HG03025 (cell line): ENCODE measurements at regions not wholly inside any gene's neighbourhood (a gene's known extent, or its start where the extent isn't known, plus 50 kb on each side); places are given as distances from the start of the nearest gene placed in this dataset.
"Not testable (repeated sequence)": the region's sequence is repeated elsewhere in the genome, so short reads cannot be mapped to it uniquely, and the experiment has no call there.

Experiments
- ATAC-seq: cut with Tn5 transposase; IDR thresholded peaks from one replicate; pipeline ENCODE4 v1.9.1; 2021; ENCODE audit warnings: mild to moderate bottlenecking, moderate library complexity; ENCODE audit not compliant: unreplicated experiment, low FRiP score

- no peak for ATAC-seq
Observed at GRCh38 chr5:7072188-7072587, 323.8 kb upstream of the ADCY2 start.

- ATAC-seq = no peak
Observed at GRCh38 chr5:7073666-7074065, 322.3 kb upstream of the ADCY2 start.

GRCh38 chr5:7074176-7074575 is 321.8 kb upstream of the ADCY2 start:
- ATAC-seq = no peak

GRCh38 chr5:7075470-7075869 is 320.5 kb upstream of the ADCY2 start:
- no peak for ATAC-seq

- ATAC-seq = no peak
Observed at GRCh38 chr5:7078101-7078500, 317.8 kb upstream of the ADCY2 start.

- no peak for ATAC-seq
Observed at GRCh38 chr5:7078901-7079300, 317.0 kb upstream of the ADCY2 start.

GRCh38 chr5:7080501-7080900 is 315.4 kb upstream of the ADCY2 start:
- ATAC-seq = no peak

- no peak for ATAC-seq
Observed at GRCh38 chr5:7087719-7088297, 308.1 kb upstream of the ADCY2 start.

- ATAC-seq = no peak
Observed at GRCh38 chr5:7088849-7089248, 307.1 kb upstream of the ADCY2 start.

- no peak for ATAC-seq
Observed at GRCh38 chr5:7094626-7095025, 301.3 kb upstream of the ADCY2 start.

GRCh38 chr5:7096294-7096693 is 299.6 kb upstream of the ADCY2 start:
- no peak for ATAC-seq

GRCh38 chr5:7105358-7105757 is 290.6 kb upstream of the ADCY2 start:
- no peak for ATAC-seq

GRCh38 chr5:7117961-7118360 is 278.0 kb upstream of the ADCY2 start:
- no peak for ATAC-seq

GRCh38 chr5:7131680-7132079 is 264.3 kb upstream of the ADCY2 start:
- ATAC-seq = no peak

GRCh38 chr5:7146886-7147285 is 249.1 kb upstream of the ADCY2 start:
- ATAC-seq = no peak

GRCh38 chr5:7157083-7157482 is 238.9 kb upstream of the ADCY2 start:
- no peak for ATAC-seq

GRCh38 chr5:7169240-7169878 is 226.6 kb upstream of the ADCY2 start:
- no peak for ATAC-seq

- not testable (repeated sequence) for ATAC-seq
Observed at GRCh38 chr5:7170785-7171184, 225.2 kb upstream of the ADCY2 start.

- ATAC-seq = no peak
Observed at GRCh38 chr5:7179364-7179763, 216.6 kb upstream of the ADCY2 start.

GRCh38 chr5:7181841-7182240 is 214.1 kb upstream of the ADCY2 start:
- no peak for ATAC-seq

GRCh38 chr5:7185742-7186141 is 210.2 kb upstream of the ADCY2 start:
- ATAC-seq = no peak

- ATAC-seq = no peak
Observed at GRCh38 chr5:7186818-7187217, 209.1 kb upstream of the ADCY2 start.
